ENCODE measurements at regions not wholly inside any gene's neighbourhood (a gene's known extent, or its start where the extent isn't known, plus 50 kb on each side); places are given as distances from the start of the nearest gene placed in this dataset.

DNA sequence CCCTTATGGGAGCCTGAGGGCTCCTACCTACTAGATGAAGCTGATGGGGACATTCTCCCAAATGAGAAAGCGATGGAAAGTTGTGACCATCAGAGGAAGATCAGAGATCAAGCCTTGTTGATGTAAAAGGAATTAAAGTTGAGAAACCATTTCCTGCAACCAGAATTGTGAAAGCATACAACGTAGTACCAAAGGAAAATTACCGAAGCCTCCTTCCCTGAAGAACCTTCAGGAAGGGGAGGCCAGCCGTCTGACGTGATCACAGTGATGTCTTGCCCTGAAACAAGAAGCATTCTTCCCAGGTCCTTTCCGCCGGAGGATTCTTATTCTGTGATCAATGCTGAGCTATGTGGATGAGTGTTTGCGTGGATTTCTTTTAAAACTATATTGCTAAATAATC, 211.6 kb upstream of the TNP1 start:
- H3K4me2 ChIP-seq (replicated peaks; ENCODE audit: low read depth, low read length, poor library complexity, severe bottlenecking): no peak overlapping the region
- H3K4me3 Mint-ChIP-seq: no peak overlapping the region
- POLR2A ChIA-PET: no interaction called here
- H3K27me3 ChIP-seq (replicated peaks in 1 of 4; ENCODE audit: control extremely low read depth in 1 of 4, control insufficient read depth in 3 of 4, insufficient read depth in 4 of 4, low read length in 3 of 4): no peaks in the 10 kb centered on the region
- no peak overlapping the region for H3K27ac ChIP-seq (ENCODE audit: low read length in 2 of 2)
- no peaks in the 10 kb centered on the region for H3K79me2 ChIP-seq (ENCODE audit: control insufficient read depth, insufficient read depth, low read length)
- H3K4me1 ChIP-seq (ENCODE audit: control insufficient read depth in 2 of 2, insufficient read depth in 2 of 2, low read length in 2 of 2): no peaks in the 10 kb centered on the region
- H3K27me3 Mint-ChIP-seq: peaks cover 13% of the 10 kb centered on the region
- H3K36me3 ChIP-seq (replicated peaks in 1 of 2; ENCODE audit: control extremely low read depth in 1 of 2, control insufficient read depth in 1 of 2, extremely low read depth in 1 of 2, insufficient read depth in 2 of 2, low read length in 1 of 2): no peaks in the 10 kb centered on the region
- no peak overlapping the region for H3K4me3 ChIP-seq (ENCODE audit: control extremely low read depth in 1 of 5, extremely low read depth in 1 of 5, insufficient read depth in 1 of 5, low read depth in 2 of 5, low read length in 4 of 5)
- H4K20me1 ChIP-seq (ENCODE audit: control insufficient read depth, insufficient read depth, low read length, poor library complexity, severe bottlenecking): no peaks in the 10 kb centered on the region
- TF ChIP-seq, protein P1, sequence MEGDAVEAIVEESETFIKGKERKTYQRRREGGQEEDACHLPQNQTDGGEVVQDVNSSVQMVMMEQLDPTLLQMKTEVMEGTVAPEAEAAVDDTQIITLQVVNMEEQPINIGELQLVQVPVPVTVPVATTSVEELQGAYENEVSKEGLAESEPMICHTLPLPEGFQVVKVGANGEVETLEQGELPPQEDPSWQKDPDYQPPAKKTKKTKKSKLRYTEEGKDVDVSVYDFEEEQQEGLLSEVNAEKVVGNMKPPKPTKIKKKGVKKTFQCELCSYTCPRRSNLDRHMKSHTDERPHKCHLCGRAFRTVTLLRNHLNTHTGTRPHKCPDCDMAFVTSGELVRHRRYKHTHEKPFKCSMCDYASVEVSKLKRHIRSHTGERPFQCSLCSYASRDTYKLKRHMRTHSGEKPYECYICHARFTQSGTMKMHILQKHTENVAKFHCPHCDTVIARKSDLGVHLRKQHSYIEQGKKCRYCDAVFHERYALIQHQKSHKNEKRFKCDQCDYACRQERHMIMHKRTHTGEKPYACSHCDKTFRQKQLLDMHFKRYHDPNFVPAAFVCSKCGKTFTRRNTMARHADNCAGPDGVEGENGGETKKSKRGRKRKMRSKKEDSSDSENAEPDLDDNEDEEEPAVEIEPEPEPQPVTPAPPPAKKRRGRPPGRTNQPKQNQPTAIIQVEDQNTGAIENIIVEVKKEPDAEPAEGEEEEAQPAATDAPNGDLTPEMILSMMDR (IDR thresholded peaks at IDR 0.05): no peak
- TF ChIP-seq EZH2 (IDR thresholded peaks at IDR 0.05; ENCODE audit: borderline replicate concordance, insufficient read depth, low read depth, low read length, poor library complexity, severe bottlenecking): no peak
- 90% methylated on average over 3 of the region's 8 CpGs for WGBS (ENCODE audit: insufficient coverage)
- H3K4me1 Mint-ChIP-seq: no peaks in the 10 kb centered on the region
- no peak for DNase-seq
- CTCF ChIA-PET: no interaction called here
- ATAC-seq (ENCODE audit: low read depth): no peak
- no peaks in the 10 kb centered on the region for H3K9me3 Mint-ChIP-seq (ENCODE audit: insufficient read depth)
- H3K9me3 ChIP-seq (ENCODE audit: control extremely low read depth in 1 of 3, control insufficient read depth in 2 of 3, insufficient read depth in 1 of 3, low read length in 2 of 3): peaks cover 0 to 19% (median 2%) of the 10 kb centered on the region in 3 donors
- no peak overlapping the region for H2AFZ ChIP-seq (ENCODE audit: insufficient read depth, low read depth, low read length, poor library complexity, severe bottlenecking)
- intact Hi-C loops (cut with micrococcal nuclease): no loop called here
- H3K27ac Mint-ChIP-seq: no peak overlapping the region
- H3K9ac ChIP-seq (ENCODE audit: low read length): no peak overlapping the region

DNA sequence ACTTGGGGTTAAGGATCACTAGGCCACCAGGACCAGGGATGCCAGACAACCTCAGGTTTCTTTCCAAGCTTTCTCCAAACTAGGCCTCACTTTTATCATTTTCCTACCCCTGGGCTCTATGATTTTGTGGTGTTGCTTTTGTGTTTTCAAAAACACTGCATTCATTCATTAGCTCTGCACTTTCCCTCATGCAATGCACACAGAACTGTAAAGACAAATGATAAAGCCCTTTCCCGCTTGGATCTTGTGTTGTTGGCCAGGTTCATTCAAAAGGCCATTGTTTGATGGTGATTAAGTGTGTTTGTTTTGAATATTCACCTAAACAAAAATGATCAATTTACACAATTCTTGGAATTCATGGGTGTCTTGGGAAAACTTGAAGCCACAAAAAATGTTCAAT, 210.7 kb upstream of the TNP1 start:
- H3K9me3 Mint-ChIP-seq (ENCODE audit: insufficient read depth): no peaks in the 10 kb centered on the region
- peaks cover 16% of the 10 kb centered on the region for H3K27me3 Mint-ChIP-seq
- ATAC-seq (ENCODE audit: low read depth) (no peak), DNase-seq (no peak)
- WGBS (ENCODE audit: insufficient coverage): no CpG with 5 or more reads among the region's 1 CpG
- no peaks in the 10 kb centered on the region for H3K27me3 ChIP-seq (replicated peaks in 1 of 4; ENCODE audit: control extremely low read depth in 1 of 4, control insufficient read depth in 3 of 4, insufficient read depth in 4 of 4, low read length in 3 of 4)
- H3K9ac ChIP-seq (ENCODE audit: low read length): no peak overlapping the region
- no peaks in the 10 kb centered on the region for H3K36me3 ChIP-seq (replicated peaks in 1 of 2; ENCODE audit: control extremely low read depth in 1 of 2, control insufficient read depth in 1 of 2, extremely low read depth in 1 of 2, insufficient read depth in 2 of 2, low read length in 1 of 2)
- no peaks in the 10 kb centered on the region for H4K20me1 ChIP-seq (ENCODE audit: control insufficient read depth, insufficient read depth, low read length, poor library complexity, severe bottlenecking)
- no peaks in the 10 kb centered on the region for H3K79me2 ChIP-seq (ENCODE audit: control insufficient read depth, insufficient read depth, low read length)
- no peak overlapping the region for H3K27ac Mint-ChIP-seq
- no peak overlapping the region for H3K4me3 ChIP-seq (ENCODE audit: control extremely low read depth in 1 of 5, extremely low read depth in 1 of 5, insufficient read depth in 1 of 5, low read depth in 2 of 5, low read length in 4 of 5)
- CTCF ChIA-PET: no interaction called here
- intact Hi-C loops (cut with micrococcal nuclease): no loop called here
- H3K4me1 ChIP-seq (ENCODE audit: control insufficient read depth in 2 of 2, insufficient read depth in 2 of 2, low read length in 2 of 2): no peaks in the 10 kb centered on the region
- no peak overlapping the region for H2AFZ ChIP-seq (ENCODE audit: insufficient read depth, low read depth, low read length, poor library complexity, severe bottlenecking)
- no peak for TF ChIP-seq EZH2 (IDR thresholded peaks at IDR 0.05; ENCODE audit: borderline replicate concordance, insufficient read depth, low read depth, low read length, poor library complexity, severe bottlenecking)
- TF ChIP-seq, protein P1 (IDR thresholded peaks at IDR 0.05): no peak
- H3K4me2 ChIP-seq (replicated peaks; ENCODE audit: low read depth, low read length, poor library complexity, severe bottlenecking): no peak overlapping the region
- H3K4me1 Mint-ChIP-seq: no peaks in the 10 kb centered on the region
- no peak overlapping the region for H3K27ac ChIP-seq (ENCODE audit: low read length in 2 of 2)
- peaks cover 0 to 20% (median 2%) of the 10 kb centered on the region in 3 donors for H3K9me3 ChIP-seq (ENCODE audit: control extremely low read depth in 1 of 3, control insufficient read depth in 2 of 3, insufficient read depth in 1 of 3, low read length in 2 of 3)
- no peak overlapping the region for H3K4me3 Mint-ChIP-seq
- POLR2A ChIA-PET: no interaction called here
